ENCODE measurements at regions not wholly inside any gene's neighbourhood (a gene's known extent, or its start where the extent isn't known, plus 50 kb on each side); places are given as distances from the start of the nearest gene placed in this dataset.

DNA sequence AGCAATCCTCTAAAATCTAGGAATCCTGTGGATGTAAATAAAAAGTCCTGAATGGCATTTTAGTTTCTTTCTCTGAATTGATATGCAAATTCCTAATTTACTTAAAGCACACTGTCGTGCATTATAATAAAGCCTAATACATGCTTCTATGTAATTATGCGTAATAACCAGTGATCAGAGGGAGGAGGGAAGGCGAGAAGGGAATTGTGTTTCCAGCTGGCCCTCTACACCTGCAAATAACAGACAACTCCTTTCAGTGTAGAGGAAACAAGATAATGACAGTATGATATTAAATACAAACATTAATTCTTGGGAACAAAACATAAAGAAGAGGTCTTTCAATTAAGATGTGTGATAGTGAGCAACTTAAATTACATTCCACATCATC is 419.6 kb upstream of the LCORL start:
- TF ChIP-seq POLR2A (IDR thresholded peaks at IDR 0.05) (no peak), EP300 (IDR thresholded peaks at IDR 0.05; ENCODE audit: low read depth) (no peak)
- TF ChIP-seq, protein P1, sequence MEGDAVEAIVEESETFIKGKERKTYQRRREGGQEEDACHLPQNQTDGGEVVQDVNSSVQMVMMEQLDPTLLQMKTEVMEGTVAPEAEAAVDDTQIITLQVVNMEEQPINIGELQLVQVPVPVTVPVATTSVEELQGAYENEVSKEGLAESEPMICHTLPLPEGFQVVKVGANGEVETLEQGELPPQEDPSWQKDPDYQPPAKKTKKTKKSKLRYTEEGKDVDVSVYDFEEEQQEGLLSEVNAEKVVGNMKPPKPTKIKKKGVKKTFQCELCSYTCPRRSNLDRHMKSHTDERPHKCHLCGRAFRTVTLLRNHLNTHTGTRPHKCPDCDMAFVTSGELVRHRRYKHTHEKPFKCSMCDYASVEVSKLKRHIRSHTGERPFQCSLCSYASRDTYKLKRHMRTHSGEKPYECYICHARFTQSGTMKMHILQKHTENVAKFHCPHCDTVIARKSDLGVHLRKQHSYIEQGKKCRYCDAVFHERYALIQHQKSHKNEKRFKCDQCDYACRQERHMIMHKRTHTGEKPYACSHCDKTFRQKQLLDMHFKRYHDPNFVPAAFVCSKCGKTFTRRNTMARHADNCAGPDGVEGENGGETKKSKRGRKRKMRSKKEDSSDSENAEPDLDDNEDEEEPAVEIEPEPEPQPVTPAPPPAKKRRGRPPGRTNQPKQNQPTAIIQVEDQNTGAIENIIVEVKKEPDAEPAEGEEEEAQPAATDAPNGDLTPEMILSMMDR (IDR thresholded peaks at IDR 0.05), result no peak

All from transverse colon (tissue), 3 donors.